HepG2 (cell line): ENCODE measurements at regions not wholly inside any gene's neighbourhood (a gene's known extent, or its start where the extent isn't known, plus 50 kb on each side); places are given as distances from the start of the nearest gene placed in this dataset.

ENCODE experiments used
- ATM ChIP-seq: fragments of 450-650 bp; IDR thresholded peaks from 2 replicates; pipeline ENCODE4 v1.7.1; 2017; ENCODE audit warnings: mild to moderate bottlenecking, borderline replicate concordance
- CSRNP1 ChIP-seq: sonication (generic); formaldehyde crosslinking; IDR thresholded peaks from 2 replicates; pipeline ENCODE4 v1.8.1; 2023; ENCODE audit warnings: mild to moderate bottlenecking, missing genetic modification reagents
- HDAC6 ChIP-seq: fragments of 200-600 bp; sonication (generic); IDR thresholded peaks from 2 replicates; pipeline ENCODE4 v1.7.0; 2017; ENCODE audit warnings: mild to moderate bottlenecking, antibody characterized with exemption, low read length, low read depth
- HNRNPLL ChIP-seq: fragments of 200-400 bp; formaldehyde crosslinking; IDR thresholded peaks from 2 replicates; pipeline ENCODE4 v1.6.1; 2017; ENCODE audit warnings: mild to moderate bottlenecking, low read depth, low read length; ENCODE audit not compliant: poor library complexity, severe bottlenecking
- HOXD1 ChIP-seq: sonication (generic); formaldehyde crosslinking; IDR thresholded peaks from 2 replicates; pipeline ENCODE4 v1.5.0; 2020; ENCODE audit warnings: missing genetic modification reagents
- KDM3A ChIP-seq: IDR thresholded peaks from 2 replicates; pipeline ENCODE4 v1.6.1; 2018; ENCODE audit warnings: low read depth, missing compliant biosample characterization
- LCORL ChIP-seq, 2 experiments: fragments of 450-650 bp in 1 of 2; sonication (generic) in 1 of 2; formaldehyde crosslinking in 1 of 2; IDR thresholded peaks; 2 replicates each; pipeline versions ENCODE4 v1.5.0 to v1.6.1; 2017 to 2020; ENCODE audit warnings: antibody characterized with exemption in 1 of 2, missing genetic modification reagents in 1 of 2
- NRL ChIP-seq: sonication (generic); formaldehyde crosslinking; IDR thresholded peaks from 2 replicates; pipeline ENCODE4 v1.5.0; 2020; ENCODE audit warnings: missing genetic modification reagents, mild to moderate bottlenecking, moderate library complexity, borderline replicate concordance
- REST ChIP-seq, 2 experiments: IDR thresholded peaks; 2 replicates each; pipeline ENCODE4 v1.6.1; 2011 to 2012; ENCODE audit warnings: low read length in 2 of 2, borderline replicate concordance in 1 of 2, low read depth in 1 of 2, mild to moderate bottlenecking in 1 of 2, moderate library complexity in 1 of 2
- TFAP4 ChIP-seq: sonication (generic); IDR thresholded peaks from 2 replicates; pipeline ENCODE4 v1.6.1; 2016; ENCODE audit warnings: low read depth, borderline replicate concordance
- ZNF547 ChIP-seq: sonication (generic); formaldehyde crosslinking; IDR thresholded peaks from 2 replicates; pipeline ENCODE4 v1.5.1; 2020; ENCODE audit warnings: mild to moderate bottlenecking, missing genetic modification reagents
- ZNF549 ChIP-seq: sonication (generic); formaldehyde crosslinking; IDR thresholded peaks from 2 replicates; pipeline ENCODE4 v1.5.0; 2020; ENCODE audit warnings: missing genetic modification reagents

DNA sequence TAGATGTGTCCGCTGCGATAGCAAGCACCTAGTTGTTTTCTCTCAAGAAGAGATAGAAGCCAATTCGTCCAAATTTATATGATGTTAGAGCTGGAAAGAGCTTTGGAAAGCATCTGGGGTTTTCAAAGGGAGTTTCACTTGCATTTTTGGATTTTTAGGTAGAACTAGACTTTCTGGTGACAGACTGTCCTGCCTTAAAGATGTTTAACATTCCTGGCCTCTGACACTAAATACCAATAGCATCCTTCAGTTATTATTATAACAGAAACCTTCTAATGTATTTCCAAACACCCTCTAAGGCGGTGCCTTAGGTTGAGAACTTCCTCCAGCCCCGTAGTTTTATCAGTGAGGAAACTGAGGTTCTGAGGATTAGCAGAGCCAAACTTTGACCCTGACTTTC lies 305.3 kb downstream of the SATB1 start (continued):
- no peak for TF ChIP-seq REST (IDR thresholded peaks at IDR 0.05; ENCODE audit: borderline replicate concordance in 1 of 2, low read depth in 1 of 2, low read length in 2 of 2)
- no peak for TF ChIP-seq LCORL (IDR thresholded peaks at IDR 0.05)
- TF ChIP-seq LCORL (CRISPR knock-in tag; IDR thresholded peaks at IDR 0.05) = no peak
- TF ChIP-seq ZNF549 (CRISPR knock-in tag) = no peak
- TF ChIP-seq KDM3A (CRISPR knock-in tag) = no peak
- no peak for TF ChIP-seq ZNF547 (CRISPR knock-in tag)
- TF ChIP-seq TFAP4 = no peak
- TF ChIP-seq HOXD1 (CRISPR knock-in tag) = no peak
- no peak for TF ChIP-seq ATM
- no peak for TF ChIP-seq NRL (CRISPR knock-in tag)
- no peak for TF ChIP-seq HDAC6
- TF ChIP-seq CSRNP1 (CRISPR knock-in tag) = no peak
- no peak for TF ChIP-seq HNRNPLL
